HepG2 (cell line): ENCODE measurements at regions not wholly inside any gene's neighbourhood (a gene's known extent, or its start where the extent isn't known, plus 50 kb on each side); places are given as distances from the start of the nearest gene placed in this dataset.

Source experiments
- ATAC-seq: fragments of 200-7000 bp; cut with Tn5 transposase; 3 replicates; pipeline ENCODE4 v1.9.1; 2020; ENCODE audit warnings: mild to moderate bottlenecking, moderate library complexity
- BruUV-seq: library from RNA; stranded (reverse); fragments of 400-500 nt; replicated peaks from 2 replicates; lab custom pipeline; 2021; lab: Mats Ljungman, UMichigan
- CTCF ChIA-PET: fragments of 300-600 bp; formaldehyde crosslinking; extraction: SDS; loops from one replicate; lab custom pipeline; 2021; ENCODE audit warnings: low total read pairs, inconsistent platforms, low intra/inter-chr PET ratio; lab: Yijun Ruan, JAX
- POLR2A ChIA-PET: fragments of 350-600 bp; sonication (Branson Sonifier 250); formaldehyde crosslinking; loops from one replicate; lab custom pipeline; 2020; ENCODE audit warnings: antibody characterized with exemption, inconsistent platforms; lab: Yijun Ruan, JAX
- DNase-seq: peaks from one replicate; pipeline ENCODE4 v3.0.0-alpha.2; 2015; ENCODE audit warnings: low spot score
- FAIRE-seq: peaks from 3 replicates; lab custom pipeline; 2011; peaks lifted over from hg19 to GRCh38; lab: Jason Lieb, UNC
- H2AFZ ChIP-seq: one replicate; pipeline ENCODE4 v1.6.1; 2011; ENCODE audit warnings: low read length, inconsistent platforms
- H3K27ac ChIP-seq: fragments of 300-600 bp; 3 replicates; pipeline ENCODE4 v1.8.0; 2011; ENCODE audit warnings: mixed run types, mild to moderate bottlenecking, mixed read lengths, low read length, inconsistent platforms; ENCODE audit not compliant: insufficient read depth; ENCODE audit errors: extremely low read length
- H3K27me3 ChIP-seq, 2 experiments: fragments of 200-600 bp in 1 of 2; 2 replicates in 1 of 2; 3 replicates in 1 of 2; pipeline versions ENCODE4 v1.6.0 to v1.8.0; 2011; ENCODE audit warnings: low read length in 2 of 2, mild to moderate bottlenecking in 2 of 2, moderate library complexity in 2 of 2, inconsistent platforms in 1 of 2; ENCODE audit not compliant: insufficient read depth in 2 of 2, control insufficient read depth in 1 of 2
- H3K36me3 ChIP-seq, 2 experiments: fragments of 200-600 bp in 1 of 2; replicated peaks in 1 of 2; 2 replicates in 1 of 2; 3 replicates in 1 of 2; pipeline versions ENCODE4 v1.5.1 to v1.8.0; 2011; ENCODE audit warnings: low read length in 2 of 2, inconsistent platforms in 1 of 2; ENCODE audit not compliant: insufficient read depth in 2 of 2, control insufficient read depth in 1 of 2
- H3K4me1 ChIP-seq: 2 replicates; pipeline ENCODE4 v1.5.1; 2012; ENCODE audit warnings: low read length, inconsistent platforms; ENCODE audit not compliant: insufficient read depth
- H3K4me2 ChIP-seq: 2 replicates; pipeline ENCODE4 v1.6.0; 2011; ENCODE audit warnings: low read depth, low read length, inconsistent platforms
- H3K4me3 ChIP-seq, 3 experiments: fragments of 200-600 bp in 1 of 3; sonication (generic), shearing (Covaris generic) in 1 of 3; replicated peaks in 1 of 3; 2 replicates each; pipeline ENCODE4 v1.5.1; 2011 to 2016; ENCODE audit warnings: low read length in 3 of 3, inconsistent platforms in 2 of 3, low read depth in 2 of 3, mild to moderate bottlenecking in 2 of 3, control low read depth in 1 of 3, mixed read lengths in 1 of 3; ENCODE audit not compliant: insufficient read depth in 1 of 3
- H3K79me2 ChIP-seq: one replicate; pipeline ENCODE4 v1.6.1; 2011; ENCODE audit warnings: low read length, inconsistent platforms; ENCODE audit not compliant: insufficient read depth
- H3K9ac ChIP-seq: 2 replicates; pipeline ENCODE4 v1.6.0; 2011; ENCODE audit warnings: mild to moderate bottlenecking, low read depth, low read length, inconsistent platforms; ENCODE audit not compliant: insufficient read depth
- H3K9me3 ChIP-seq: 2 replicates; pipeline ENCODE4 v1.5.1; 2012; ENCODE audit warnings: mild to moderate bottlenecking, low read length
- H4K20me1 ChIP-seq: 2 replicates; pipeline ENCODE4 v1.6.0; 2011; ENCODE audit warnings: inconsistent platforms, mild to moderate bottlenecking, low read length, moderate library complexity; ENCODE audit not compliant: insufficient read depth
- CREB1 ChIP-seq, 2 experiments: fragments of 450-650 bp in 1 of 2; IDR thresholded peaks; 2 replicates each; pipeline ENCODE4 v1.6.1; 2016 to 2017; ENCODE audit warnings: control low read depth in 1 of 2, mild to moderate bottlenecking in 1 of 2, missing compliant biosample characterization in 1 of 2, missing genetic modification characterization in 1 of 2
- RELA ChIP-seq: sonication (generic); formaldehyde crosslinking; IDR thresholded peaks from 2 replicates; pipeline ENCODE4 v1.4.0; 2020; ENCODE audit warnings: missing genetic modification reagents
- WGBS: methylation state at CpG from one replicate; pipeline ENCODE4 v1.1.6; 2017; ENCODE audit warnings: low lambda C conversion rate; 5-methylcytosine and 5-hydroxymethylcytosine counted together
- in situ Hi-C: cut with HindIII; loops from 2 replicates; pipeline ENCODE4 v1.10.0; 2017; ENCODE audit warnings: low pct_unique_long_range_greater_than_20kb; ENCODE audit not compliant: extremely low pct_ligation_motif_present
- intact Hi-C: fragments of 100-400 bp; cut with micrococcal nuclease; formaldehyde crosslinking; loops from one replicate; pipeline ENCODE4 v1.10.0; 2022; ENCODE audit not compliant: unreplicated experiment
- TF ChIP-seq, protein P1 (sequence below): sonication (generic); formaldehyde crosslinking; IDR thresholded peaks from 2 replicates; pipeline ENCODE4 v1.8.1; 2023; ENCODE audit warnings: mild to moderate bottlenecking, missing genetic modification reagents
- TF ChIP-seq, protein P2 (sequence below): sonication (generic); formaldehyde crosslinking; IDR thresholded peaks from 2 replicates; pipeline ENCODE4 v1.4.0; 2020; ENCODE audit warnings: missing genetic modification reagents, borderline replicate concordance

DNA sequence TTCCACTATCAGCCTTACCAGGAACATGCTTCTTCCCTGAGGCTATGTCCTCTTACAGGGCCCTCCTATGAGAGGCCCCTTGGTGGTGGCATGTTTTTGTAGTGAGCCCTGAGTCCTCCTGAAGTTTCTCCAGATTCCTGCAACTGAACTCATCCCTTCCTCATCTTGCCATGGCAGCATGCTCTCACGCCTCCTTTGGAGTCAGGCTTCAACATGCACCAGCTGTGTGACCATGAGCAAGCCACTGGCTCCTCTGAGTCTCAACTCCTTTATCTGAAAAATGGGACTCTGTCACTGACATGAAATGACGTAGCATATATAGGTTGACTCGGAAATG is 216.3 kb upstream of the TLE3 start:
- CTCF ChIA-PET, result no interaction called here
- ATAC-seq, result no peak
- TF ChIP-seq, protein P1, sequence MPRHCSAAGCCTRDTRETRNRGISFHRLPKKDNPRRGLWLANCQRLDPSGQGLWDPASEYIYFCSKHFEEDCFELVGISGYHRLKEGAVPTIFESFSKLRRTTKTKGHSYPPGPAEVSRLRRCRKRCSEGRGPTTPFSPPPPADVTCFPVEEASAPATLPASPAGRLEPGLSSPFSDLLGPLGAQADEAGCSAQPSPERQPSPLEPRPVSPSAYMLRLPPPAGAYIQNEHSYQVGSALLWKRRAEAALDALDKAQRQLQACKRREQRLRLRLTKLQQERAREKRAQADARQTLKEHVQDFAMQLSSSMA, result no peak
- TF ChIP-seq RELA (CRISPR knock-in tag) (no peak), CREB1 (IDR thresholded peaks at IDR 0.05) (peak; percentile 57), CREB1 (CRISPR knock-in tag; IDR thresholded peaks at IDR 0.05) (no peak)

DNA sequence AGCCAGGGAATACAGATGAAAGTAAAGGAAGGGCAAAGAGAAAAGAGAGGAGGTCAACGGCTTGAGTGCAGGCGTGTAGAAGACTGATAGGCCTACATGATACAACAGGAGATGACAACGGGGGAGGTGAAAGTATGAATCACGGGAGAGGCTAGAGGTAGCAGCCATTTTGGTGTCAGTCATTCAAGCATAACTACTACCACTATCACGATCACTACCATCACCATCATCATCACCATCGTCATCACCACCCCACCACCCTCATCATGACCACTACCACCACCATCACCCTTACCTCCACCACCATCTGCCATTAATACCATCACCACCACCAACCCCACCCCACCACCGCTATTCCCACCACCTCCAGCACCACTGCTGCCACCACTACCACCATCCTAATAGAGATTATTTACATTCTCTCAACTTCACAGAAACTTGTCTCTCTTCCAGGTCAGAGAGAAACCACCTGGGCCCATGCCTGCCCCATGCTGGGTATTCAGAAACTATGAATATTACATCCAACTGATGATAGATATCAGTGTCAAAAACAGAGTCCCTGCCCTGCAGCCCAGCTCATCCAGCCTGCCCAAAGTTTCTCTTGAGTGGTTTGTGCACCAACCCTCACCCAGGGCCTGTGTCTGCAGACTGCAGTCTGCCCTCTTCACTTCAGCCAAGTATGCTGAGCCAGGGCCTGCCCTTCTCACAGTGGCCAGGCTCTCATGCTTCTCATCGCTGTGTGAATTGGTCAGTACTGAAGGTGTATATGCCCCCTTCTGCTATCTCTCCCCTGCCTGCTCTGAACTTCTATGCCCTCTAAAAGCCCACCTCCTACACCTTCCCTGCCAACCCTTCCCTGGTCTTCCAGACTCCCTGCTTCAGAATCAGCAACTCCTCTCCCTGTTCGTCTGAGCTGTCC is 215.6 kb upstream of the TLE3 start:
- no TSS peak for BruUV-seq
- Histone ChIP-seq H2AFZ (no peak overlapping the region), H3K4me2 (no peak overlapping the region), H3K4me3 (no peak overlapping the region), H3K27me3 (peaks cover 0 to 7% of the 10 kb centered on the region in 2 experiments; a peak in 2 of 5 replicates), H3K27ac (no peak overlapping the region), H3K9me3 (no peaks in the 10 kb centered on the region), H4K20me1 (no peaks in the 10 kb centered on the region; the same call in 1 of the 2 replicates), H3K9ac (no peak overlapping the region), H3K36me3 (no peaks in the 10 kb centered on the region), H3K4me1 (no peaks in the 10 kb centered on the region), H3K79me2 (no peaks in the 10 kb centered on the region)
- intact Hi-C loops (no loop called here), in situ Hi-C loops (no loop called here)
- ATAC-seq (no peak), DNase-seq (no peak), FAIRE-seq (no peak)
- 28% methylated on average over 9 of the region's 9 CpGs for WGBS
- ChIA-PET POLR2A (no interaction called here), CTCF (no interaction called here)
- TF ChIP-seq CREB1 (IDR thresholded peaks at IDR 0.05) (peak; percentile 84), CREB1 (CRISPR knock-in tag; IDR thresholded peaks at IDR 0.05) (no peak)
- TF ChIP-seq, protein P2, sequence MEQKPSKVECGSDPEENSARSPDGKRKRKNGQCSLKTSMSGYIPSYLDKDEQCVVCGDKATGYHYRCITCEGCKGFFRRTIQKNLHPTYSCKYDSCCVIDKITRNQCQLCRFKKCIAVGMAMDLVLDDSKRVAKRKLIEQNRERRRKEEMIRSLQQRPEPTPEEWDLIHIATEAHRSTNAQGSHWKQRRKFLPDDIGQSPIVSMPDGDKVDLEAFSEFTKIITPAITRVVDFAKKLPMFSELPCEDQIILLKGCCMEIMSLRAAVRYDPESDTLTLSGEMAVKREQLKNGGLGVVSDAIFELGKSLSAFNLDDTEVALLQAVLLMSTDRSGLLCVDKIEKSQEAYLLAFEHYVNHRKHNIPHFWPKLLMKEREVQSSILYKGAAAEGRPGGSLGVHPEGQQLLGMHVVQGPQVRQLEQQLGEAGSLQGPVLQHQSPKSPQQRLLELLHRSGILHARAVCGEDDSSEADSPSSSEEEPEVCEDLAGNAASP, result no peak

More for the DNA sequence above, 216.3 kb upstream of the TLE3 start:
- DNase-seq (no peak), FAIRE-seq (no peak)
- Histone ChIP-seq H4K20me1 (no peaks in the 10 kb centered on the region; the same call in 1 of the 2 replicates), H3K79me2 (no peaks in the 10 kb centered on the region), H3K9ac (no peak overlapping the region), H3K4me2 (no peak overlapping the region), H2AFZ (no peak overlapping the region), H3K4me1 (no peaks in the 10 kb centered on the region), H3K27me3 (peaks cover 0 to 7% of the 10 kb centered on the region in 2 experiments; a peak in 1 of 5 replicates), H3K9me3 (no peaks in the 10 kb centered on the region), H3K27ac (no peak overlapping the region), H3K4me3 (no peak overlapping the region), H3K36me3 (no peaks in the 10 kb centered on the region)
- 33% methylated on average over 3 of the region's 3 CpGs for WGBS
- POLR2A ChIA-PET, result no interaction called here
- BruUV-seq, result no TSS peak
- intact Hi-C loops, result no loop called here
- in situ Hi-C loops, result no loop called here
